Midbrain (tissue), 1 donor: ENCODE measurements at regions not wholly inside any gene's neighbourhood (a gene's known extent, or its start where the extent isn't known, plus 50 kb on each side); places are given as distances from the start of the nearest gene placed in this dataset.
"Not testable (repeated sequence)": the region's sequence is repeated elsewhere in the genome, so short reads cannot be mapped to it uniquely, and the experiment has no call there.

Experiments used
- DNase-seq: peaks from one replicate; lab custom pipeline; 2025; lab: John Stamatoyannopoulos, UW

DNA sequence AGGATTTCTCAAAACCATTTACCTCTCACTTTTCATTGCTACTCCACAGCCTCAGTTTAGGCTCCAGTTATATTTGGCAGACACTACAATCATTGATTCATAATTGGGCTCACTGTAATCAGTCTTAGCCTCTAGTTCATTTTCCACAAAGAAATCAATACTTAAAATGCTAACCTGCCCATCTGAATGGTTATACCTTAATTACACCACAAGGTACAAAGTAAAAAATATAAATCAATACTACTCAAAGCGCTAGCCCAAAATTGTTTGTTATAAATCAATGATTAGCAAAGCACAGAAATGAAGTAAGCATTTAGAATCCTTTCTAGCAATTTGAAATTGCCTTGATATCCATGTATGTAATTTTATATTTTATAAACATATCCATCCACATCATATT lies 222.6 kb upstream of the NDST3 start:
- no peak for DNase-seq

GRCh38 chr4:117814277-117815246 lies 219.7 kb upstream of the NDST3 start:
- no peak for DNase-seq

DNA sequence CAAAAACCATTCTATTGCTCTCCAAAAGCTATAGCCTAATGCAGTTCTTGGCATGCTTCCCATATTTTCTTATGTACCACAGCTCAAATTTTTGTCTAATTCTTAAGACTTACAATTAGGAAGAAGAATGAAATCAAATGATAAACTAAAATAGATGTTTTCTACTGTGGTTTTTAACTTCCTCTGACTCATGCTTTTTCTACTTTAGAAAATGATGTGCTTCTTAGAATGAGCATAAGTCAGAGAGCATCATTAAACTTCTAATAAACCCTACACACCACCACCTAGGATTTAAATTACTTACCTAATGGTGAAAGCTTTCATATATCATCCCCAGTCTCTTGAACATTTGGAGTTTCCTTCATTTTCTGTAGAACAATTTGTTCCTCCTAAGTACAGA lies 217.0 kb upstream of the NDST3 start:
- DNase-seq, result no peak

GRCh38 chr4:117821834-117822233 lies 212.5 kb upstream of the NDST3 start:
- DNase-seq, result no peak

DNA sequence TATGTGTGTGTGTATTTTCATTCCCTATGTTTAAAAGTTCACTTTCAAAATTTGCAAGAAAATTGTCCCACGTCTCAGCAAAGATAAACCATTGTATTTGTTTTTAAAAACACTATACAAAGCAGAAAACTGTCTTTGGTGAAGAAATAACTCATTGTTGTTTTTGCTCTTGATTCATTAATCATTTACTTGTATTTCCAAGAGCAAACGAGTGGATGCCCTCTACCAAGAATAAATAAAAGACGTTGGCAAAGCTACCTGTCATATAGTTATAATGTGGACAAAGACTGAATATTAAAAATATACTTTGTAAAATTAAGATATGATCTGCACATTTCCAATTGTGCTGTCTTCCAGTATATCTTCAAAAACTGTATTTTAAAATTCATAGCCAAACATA lies 210.9 kb upstream of the NDST3 start:
- no peak for DNase-seq

DNA sequence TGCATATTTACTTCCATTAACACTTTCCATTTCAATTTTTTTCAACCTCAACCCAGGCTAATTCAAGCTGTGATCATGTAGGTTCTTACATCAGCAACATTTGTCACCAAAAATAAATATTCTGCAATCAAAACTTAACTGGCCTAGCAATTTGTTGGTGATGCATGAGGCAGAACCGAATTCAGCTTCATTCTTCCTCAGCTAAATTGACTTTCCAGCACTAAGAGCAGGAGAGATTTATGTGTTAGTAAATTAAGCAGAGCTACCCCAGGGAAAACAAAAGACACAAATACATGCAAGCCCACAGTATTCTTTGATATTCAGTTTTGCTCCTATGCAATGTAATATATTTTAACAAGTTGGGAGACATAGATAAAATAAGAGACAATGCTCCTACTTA lies 208.7 kb upstream of the NDST3 start:
- DNase-seq, result no peak

DNA sequence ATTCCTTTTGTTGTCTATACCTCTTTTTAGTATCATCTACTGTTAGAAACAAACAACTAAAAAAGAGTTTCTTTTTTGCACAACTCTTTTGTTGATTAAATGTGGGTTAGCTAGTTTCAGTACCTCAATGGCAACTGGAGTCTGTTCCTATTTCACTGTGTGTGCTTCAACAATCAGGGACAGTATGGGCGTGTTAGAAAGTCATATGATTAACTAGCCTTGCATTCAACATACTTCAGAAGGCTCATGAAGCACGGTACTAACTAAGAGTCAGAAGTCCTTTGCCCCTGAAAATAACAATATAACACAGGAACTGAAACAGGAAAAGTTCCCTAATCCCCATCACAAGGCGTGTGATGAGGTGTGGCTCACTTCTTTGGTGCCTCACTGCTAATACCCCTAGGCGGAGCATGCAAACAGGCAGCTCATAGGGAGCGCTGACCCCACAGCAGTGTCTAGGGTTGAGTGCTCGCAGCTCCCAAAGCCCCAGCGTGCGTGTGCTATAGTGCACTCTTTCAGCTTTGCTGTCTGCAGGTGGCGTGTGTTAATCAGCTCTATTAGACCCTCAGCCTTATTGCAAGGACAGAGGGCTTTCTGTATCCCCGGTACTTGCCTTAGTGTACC lies 203.1 kb upstream of the NDST3 start:
- no peak for DNase-seq

DNA sequence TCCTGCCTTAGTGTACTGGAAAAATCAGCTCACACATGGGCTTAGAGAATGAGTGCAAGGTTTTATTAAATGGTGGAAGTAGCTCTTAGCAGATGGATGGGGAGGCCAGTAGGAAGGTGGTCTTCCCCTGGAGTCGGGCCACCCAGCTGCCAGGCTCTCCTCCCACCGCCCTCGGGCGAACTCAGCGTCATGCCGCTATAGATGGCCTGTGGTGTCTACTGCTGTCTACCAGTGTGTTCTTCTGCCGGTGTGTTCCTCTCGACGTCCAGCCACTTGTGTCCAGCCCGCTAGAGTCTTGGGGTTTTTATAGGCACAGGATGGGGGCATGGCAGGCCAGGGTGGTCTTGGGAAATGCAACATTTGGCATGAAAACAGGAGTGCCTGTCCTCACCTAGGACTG lies 198.7 kb upstream of the NDST3 start:
- DNase-seq, result no peak

DNA sequence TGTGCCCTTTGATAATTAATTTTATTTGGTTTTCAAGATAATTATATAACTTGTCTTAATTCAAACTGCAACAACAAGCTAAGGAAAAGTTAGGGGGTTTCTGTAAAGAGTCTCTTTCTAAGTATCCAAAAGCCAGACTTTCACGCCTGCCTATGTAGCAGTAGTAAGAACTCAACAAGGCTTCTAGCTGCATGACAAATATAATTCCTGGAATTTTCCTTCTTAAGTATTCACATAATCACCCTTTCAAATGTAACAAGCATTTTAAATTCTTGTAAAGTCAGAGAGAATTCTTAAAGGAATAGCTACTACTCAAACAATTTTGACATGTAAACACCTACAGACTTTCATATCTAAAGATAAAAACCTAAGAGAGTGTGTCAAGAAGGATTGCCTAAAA lies 189.7 kb upstream of the NDST3 start:
- DNase-seq, result no peak

- no peak for DNase-seq
Measured at GRCh38 chr4:117845270-117845669, 189.0 kb upstream of the NDST3 start.

- no peak for DNase-seq
Measured at GRCh38 chr4:117847849-117848248, 186.4 kb upstream of the NDST3 start.

DNA sequence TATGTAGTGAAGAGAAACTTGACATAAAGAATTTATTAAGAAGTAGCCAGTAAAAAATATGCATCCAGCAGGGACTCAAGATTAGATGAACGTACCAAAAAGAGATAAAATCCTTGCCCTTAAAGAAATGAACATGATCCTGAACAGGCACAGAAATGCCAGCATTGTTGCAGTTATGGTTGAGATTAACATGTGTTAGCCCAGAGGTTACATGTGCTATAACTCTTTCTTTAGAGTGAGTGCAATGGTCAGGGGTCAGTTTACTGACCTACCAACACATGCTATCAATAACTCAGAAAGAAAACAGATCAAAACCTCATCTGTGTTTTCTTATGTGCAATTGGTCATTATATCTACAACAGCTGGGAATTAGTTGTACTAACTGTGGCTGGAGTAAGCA lies 166.1 kb upstream of the NDST3 start:
- DNase-seq, result no peak

DNA sequence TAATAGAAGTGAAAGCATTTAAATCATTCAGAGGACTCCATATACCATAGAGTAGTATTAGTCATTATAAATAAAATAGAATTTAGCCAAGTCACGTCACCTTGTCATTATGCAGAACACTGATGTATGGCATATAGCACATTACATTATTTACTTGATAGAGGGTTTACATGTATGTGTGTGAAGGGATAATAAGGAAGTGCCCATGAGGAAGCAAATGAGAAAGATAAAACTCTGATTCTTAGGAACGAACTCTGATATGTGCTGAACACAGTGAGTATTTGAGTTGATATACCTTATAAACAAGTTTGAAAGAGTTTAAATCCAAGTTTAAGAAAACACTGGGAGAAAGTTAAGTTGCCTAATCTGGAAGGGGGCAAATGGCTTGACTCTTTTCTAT lies 160.5 kb upstream of the NDST3 start:
- no peak for DNase-seq

- DNase-seq, result no peak
Measured at GRCh38 chr4:117874216-117874615, 160.1 kb upstream of the NDST3 start.

DNA sequence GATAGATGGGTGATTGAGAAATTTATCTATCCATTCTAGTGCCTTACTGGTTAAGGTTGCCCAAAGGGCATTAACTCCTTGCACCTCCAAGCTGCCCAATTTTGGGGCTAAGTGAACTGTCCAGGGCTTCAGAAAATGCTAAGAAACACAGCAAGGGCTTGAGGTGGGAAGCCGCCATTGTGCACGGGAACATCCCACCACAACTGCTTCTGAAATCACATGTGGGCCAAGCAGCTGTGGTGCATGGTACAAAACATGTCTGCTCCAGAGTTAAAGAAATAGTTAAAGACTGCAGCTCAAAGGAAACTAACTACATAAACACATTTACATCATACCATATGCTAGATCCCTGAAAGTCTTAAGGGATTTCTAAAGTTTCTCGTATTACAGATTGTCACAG lies 144.3 kb upstream of the NDST3 start:
- no peak for DNase-seq

- DNase-seq, result no peak
Measured at GRCh38 chr4:117893207-117893606, 141.1 kb upstream of the NDST3 start.

- DNase-seq, result no peak
Measured at GRCh38 chr4:117898496-117898895, 135.8 kb upstream of the NDST3 start.

- DNase-seq, result no peak
Measured at GRCh38 chr4:117900832-117901231, 133.5 kb upstream of the NDST3 start.

- no peak for DNase-seq
Measured at GRCh38 chr4:117907646-117908045, 126.6 kb upstream of the NDST3 start.

DNA sequence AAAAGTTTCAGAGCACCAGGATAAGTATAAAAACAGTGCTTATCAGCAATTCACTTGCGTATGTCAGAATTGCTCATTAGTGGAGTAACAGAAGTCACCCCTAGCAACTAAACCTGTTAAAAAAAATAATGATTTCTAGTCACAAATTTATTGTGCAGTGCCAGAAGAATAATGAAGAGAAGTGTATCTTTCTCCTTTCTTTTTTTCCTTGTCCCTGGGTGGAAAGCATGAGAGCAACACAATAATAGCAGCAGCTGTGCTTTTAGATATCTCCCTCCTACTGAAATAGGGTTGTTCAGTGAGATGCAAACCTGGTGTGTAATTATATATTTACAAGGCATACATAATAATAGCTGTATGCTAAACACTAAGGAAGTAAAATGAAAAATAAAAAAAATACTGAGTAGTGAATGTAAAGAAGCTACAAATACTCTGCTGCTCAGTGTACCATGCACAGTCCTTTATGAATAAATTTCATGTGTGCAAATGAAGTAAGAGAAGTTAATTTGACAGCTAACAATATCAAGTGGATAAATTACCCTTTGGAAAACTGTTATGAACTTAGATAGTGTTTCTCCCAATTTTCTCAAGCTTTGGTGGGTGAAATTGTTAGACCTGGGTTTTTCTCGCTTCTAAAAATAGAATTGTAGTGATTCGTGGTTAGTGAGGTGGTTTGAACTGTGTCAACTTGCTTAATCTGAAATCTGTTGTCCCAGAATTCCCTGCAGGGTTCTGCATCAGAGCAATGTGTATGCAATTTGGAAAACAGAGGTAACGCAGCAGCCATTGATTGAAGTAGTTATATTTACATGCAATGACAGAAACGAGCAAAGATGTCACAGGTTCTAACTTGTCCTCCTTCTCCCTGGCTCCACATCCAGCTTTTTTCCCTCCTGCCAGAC lies 125.7 kb upstream of the NDST3 start:
- DNase-seq, result no peak

- no peak for DNase-seq
Measured at GRCh38 chr4:117916728-117917127, 117.6 kb upstream of the NDST3 start.

DNA sequence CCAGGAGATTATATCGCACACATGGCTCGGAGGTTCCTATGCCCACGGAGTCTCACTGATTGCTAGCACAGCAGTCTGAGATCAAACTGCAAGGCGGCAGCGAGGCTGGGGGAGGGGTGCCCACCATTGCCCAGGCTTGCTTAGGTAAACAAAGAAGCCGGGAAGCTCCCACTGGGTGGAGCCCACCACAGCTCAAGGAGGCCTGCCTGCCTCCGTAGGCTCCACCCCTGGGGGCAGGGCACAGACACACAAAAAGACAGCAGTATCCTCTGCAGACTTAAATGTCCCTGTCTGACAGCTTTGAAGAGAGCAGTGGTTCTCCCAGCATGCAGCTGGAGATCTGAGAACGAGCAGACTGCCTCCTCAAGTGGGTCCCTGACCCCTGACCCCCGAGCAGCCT lies 112.0 kb upstream of the NDST3 start:
- DNase-seq, result not testable (repeated sequence)
